D721Med (cell line): ENCODE measurements at regions not wholly inside any gene's neighbourhood (a gene's known extent, or its start where the extent isn't known, plus 50 kb on each side); places are given as distances from the start of the nearest gene placed in this dataset.

Experiments used
- DNase-seq: peaks from one replicate; pipeline ENCODE4 v3.0.0; 2011; ENCODE audit warnings: low spot score; ENCODE audit not compliant: insufficient read length
- FAIRE-seq: peaks from 2 replicates; lab custom pipeline; 2011; peaks lifted over from hg19 to GRCh38; lab: Jason Lieb, UNC
- TF ChIP-seq, protein P1 (sequence below): IDR thresholded peaks from 2 replicates; pipeline ENCODE4 v1.5.1; 2012; ENCODE audit warnings: mild to moderate bottlenecking, control low read depth; ENCODE audit not compliant: insufficient read depth; ENCODE audit errors: missing control alignments

- TF ChIP-seq, protein P1, sequence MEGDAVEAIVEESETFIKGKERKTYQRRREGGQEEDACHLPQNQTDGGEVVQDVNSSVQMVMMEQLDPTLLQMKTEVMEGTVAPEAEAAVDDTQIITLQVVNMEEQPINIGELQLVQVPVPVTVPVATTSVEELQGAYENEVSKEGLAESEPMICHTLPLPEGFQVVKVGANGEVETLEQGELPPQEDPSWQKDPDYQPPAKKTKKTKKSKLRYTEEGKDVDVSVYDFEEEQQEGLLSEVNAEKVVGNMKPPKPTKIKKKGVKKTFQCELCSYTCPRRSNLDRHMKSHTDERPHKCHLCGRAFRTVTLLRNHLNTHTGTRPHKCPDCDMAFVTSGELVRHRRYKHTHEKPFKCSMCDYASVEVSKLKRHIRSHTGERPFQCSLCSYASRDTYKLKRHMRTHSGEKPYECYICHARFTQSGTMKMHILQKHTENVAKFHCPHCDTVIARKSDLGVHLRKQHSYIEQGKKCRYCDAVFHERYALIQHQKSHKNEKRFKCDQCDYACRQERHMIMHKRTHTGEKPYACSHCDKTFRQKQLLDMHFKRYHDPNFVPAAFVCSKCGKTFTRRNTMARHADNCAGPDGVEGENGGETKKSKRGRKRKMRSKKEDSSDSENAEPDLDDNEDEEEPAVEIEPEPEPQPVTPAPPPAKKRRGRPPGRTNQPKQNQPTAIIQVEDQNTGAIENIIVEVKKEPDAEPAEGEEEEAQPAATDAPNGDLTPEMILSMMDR = no peak
- no peak for FAIRE-seq
- no peak for DNase-seq
Measured at GRCh38 chr10:10644008-10644646, 373.5 kb upstream of the CELF2 start.

- FAIRE-seq = no peak
- TF ChIP-seq, protein P1 = no peak
- DNase-seq = no peak
Measured at GRCh38 chr10:10644676-10645385, 372.8 kb upstream of the CELF2 start.

DNA sequence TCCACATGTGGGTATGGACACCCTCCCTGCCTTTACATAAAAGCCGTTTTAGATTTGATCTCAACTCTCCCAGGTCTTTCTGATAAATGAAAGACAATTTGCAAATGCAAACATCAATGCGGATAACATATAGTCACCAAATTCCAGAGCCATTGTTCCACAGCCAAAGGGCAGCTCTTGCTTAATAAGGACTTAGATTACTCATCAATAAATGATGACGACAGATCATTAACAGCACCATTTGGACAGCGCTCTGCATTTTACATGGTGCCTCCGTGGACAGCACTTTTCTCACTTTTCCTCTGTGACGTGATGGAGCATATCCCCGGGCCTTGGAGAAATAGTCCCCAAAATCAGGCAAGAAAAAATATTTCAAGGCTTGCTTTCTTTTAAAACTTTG, 370.3 kb upstream of the CELF2 start:
- no peak for DNase-seq
- TF ChIP-seq, protein P1 = no peak
- no peak for FAIRE-seq

DNA sequence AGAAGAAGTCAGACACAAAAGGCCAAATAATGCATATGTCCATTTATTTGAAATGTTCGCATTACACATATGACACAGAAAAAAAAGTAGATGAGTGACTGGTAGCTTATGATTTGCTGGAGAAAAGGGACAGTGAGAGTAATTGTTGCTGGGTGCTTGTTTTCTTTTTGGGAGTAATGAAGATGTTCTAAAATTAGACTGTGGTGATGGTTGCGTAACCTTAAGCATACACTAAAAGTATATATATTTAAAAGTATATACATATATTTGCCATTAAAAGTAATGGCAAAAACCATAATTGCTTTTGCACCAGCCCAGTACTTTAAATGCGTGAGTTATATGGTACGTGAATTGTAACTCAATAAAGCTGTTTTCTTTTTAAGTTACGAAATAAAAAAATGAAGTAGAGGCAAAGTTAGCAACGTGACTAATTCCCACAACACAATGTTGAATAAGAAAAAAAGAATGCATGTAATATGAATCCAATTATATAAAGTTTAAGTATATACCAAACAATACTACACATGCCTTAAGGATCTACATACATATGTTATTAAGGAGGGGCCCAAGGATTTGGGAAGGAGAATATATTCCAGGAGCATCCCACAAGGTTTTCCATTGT, 360.4 kb upstream of the CELF2 start:
- DNase-seq (no peak), FAIRE-seq (no peak)
- TF ChIP-seq, protein P1 = no peak

GRCh38 chr10:10658172-10658785, 359.4 kb upstream of the CELF2 start:
- TF ChIP-seq, protein P1 = no peak
- FAIRE-seq (no peak), DNase-seq (no peak)

GRCh38 chr10:10660054-10660453, 357.6 kb upstream of the CELF2 start:
- DNase-seq (no peak), FAIRE-seq (no peak)
- TF ChIP-seq, protein P1 = no peak
